IPS-NIHi7 (cell line): ENCODE measurements at regions not wholly inside any gene's neighbourhood (a gene's known extent, or its start where the extent isn't known, plus 50 kb on each side); places are given as distances from the start of the nearest gene placed in this dataset.

ENCODE experiments used
- DNase-seq: peaks from one replicate; pipeline ENCODE4 v3.0.0; 2012; ENCODE audit warnings: mixed read lengths; ENCODE audit errors: extremely low spot score

DNA sequence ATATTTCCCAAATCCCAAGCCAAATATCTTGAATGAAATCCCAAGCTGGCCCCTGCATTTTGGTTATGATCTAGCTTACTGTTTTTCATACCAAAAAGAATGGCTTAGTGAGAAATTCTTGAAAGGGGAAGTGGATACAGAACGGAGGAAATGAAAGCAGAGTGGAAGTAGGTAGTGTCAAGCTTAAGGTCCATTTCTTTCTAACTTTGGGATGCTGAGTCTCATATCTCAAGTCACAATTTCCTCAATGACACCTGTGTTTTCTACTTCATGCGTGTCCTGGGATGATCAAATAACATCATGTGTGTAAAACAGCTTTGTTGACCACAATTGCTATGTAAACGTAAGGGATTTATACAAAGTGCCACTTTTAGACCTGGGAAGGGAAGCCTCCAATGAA, 238.8 kb upstream of the SLC35B3 start:
- no peak for DNase-seq

- no peak for DNase-seq
These were observed 237.5 kb upstream of the SLC35B3 start for GRCh38 chr6:8672882-8673281.

DNA sequence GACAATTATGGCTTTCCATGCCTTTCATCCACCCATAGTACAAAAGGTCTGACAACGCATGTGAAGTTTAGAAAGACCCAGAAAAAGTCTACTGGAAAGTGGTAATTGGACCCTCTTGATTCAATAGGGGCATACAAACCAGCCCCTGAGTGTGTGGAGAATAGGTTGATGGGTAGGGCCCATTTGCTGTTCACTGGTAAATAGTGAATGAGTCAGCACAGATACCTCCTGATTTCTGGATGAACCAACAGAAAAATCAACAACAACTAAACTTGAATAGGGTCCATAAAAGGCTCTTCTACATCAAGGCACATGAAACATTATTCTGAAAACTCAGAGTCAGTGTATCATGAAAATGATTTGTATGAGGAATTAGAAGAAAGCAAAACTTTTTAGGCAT, 235.4 kb upstream of the SLC35B3 start:
- no peak for DNase-seq

DNA sequence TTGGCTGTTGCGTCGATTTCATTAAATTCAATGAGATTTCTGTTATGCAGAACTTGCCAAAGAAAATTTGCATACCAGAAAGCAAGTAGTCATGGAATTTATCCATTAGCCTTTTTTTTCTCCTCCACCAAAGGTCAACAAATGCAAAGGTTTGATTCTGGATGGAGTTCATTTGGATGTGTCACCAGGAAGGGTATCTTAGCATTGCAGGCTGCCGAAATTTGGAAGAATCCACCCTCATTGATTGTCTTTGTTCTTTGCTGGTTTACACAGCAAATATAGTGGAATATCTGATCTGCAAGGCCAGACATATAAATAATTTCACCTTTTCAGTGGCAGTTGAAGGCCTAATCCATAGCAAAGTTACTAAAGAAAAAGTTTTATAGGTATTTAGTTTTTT, 229.4 kb upstream of the SLC35B3 start:
- DNase-seq = no peak

DNA sequence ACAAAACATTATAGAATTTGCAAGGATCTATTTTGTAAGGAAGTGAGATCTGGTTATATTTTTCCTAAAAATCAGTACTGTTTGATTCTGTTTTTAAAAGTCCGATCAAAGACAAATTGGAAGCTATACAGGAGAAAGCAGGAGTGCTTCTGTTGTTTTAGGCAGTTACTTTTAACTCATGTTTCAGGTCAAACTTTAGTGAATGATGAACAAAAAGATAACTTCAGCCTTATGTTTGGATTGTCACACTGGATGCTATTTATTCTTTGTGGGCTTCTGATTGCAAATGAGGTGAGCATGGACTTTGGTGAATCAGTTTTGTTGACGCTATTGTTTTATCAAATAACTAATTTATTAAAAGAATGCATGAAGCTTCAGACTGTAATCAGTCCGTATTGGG, 228.7 kb upstream of the SLC35B3 start:
- no peak for DNase-seq

- no peak for DNase-seq
These were observed 224.3 kb upstream of the SLC35B3 start for GRCh38 chr6:8659404-8660189.

- DNase-seq = no peak
These were observed 223.1 kb upstream of the SLC35B3 start for GRCh38 chr6:8658416-8658815.

GRCh38 chr6:8657522-8657921, 222.2 kb upstream of the SLC35B3 start:
- no peak for DNase-seq

- DNase-seq = no peak
These were observed 220.5 kb upstream of the SLC35B3 start for GRCh38 chr6:8655670-8656454.

DNA sequence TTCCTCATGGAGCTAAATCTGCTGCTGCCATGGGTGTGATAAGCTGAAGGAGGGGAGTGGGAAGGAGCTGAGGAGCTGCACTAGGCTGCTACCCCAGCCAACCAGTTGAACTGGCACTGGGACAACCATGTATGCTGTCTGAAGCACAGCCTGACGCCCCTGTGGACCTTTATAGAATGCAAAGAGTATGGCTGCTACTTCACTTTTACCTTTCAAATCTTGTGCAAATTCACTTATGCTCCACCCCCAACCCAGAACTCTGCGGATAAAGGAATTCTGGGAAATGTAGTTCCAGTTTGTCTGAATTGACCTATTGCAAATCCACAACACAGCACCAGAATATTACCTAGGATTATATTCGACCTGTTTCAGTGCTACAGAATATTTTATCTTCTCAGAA, 217.4 kb upstream of the SLC35B3 start:
- DNase-seq = peak; percentile 16

GRCh38 chr6:8651998-8652397, 216.7 kb upstream of the SLC35B3 start:
- no peak for DNase-seq

- DNase-seq = no peak
These were observed 209.9 kb upstream of the SLC35B3 start for GRCh38 chr6:8645212-8645611.

DNA sequence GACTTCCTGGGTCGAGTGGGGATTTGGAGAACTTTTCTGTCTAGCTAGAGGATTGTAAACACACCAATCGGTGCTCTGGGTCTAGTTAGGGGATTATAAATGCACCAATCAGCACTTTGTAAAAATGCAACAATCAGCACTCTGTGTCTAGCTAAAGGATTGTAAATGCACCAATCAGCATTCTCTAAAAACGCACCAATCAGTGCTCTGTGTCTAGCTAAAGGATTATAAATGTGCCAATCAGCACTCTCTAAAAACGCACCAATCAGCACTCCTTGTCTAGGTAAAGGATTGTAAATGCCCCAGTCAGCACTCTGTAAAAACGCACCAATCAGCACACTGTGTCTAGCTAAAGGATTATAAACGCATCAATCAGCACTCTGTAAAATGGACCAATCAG, 209.0 kb upstream of the SLC35B3 start:
- no peak for DNase-seq

GRCh38 chr6:8642854-8643253, 207.5 kb upstream of the SLC35B3 start:
- DNase-seq = no peak

DNA sequence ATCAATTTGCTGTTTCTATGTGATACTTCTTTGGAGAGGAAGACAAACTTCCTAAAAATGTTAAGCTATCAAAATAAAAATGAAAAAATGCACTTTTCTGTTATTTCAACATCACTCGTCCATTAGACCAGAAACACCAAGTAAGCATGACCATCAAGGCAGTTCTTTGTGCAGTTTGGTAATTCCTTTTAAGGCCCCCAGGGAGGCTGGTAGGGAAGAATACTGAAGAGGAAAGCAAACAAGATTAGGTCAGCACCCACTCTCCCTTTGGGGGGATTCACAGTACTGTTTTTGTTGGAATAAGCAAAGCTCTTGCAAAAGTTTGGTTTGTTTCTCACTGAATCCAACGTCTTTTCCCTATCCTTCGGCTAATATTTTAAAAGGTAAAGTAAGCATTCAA, 206.8 kb upstream of the SLC35B3 start:
- DNase-seq = no peak

- DNase-seq = no peak
These were observed 204.7 kb upstream of the SLC35B3 start for GRCh38 chr6:8639928-8640649.

DNA sequence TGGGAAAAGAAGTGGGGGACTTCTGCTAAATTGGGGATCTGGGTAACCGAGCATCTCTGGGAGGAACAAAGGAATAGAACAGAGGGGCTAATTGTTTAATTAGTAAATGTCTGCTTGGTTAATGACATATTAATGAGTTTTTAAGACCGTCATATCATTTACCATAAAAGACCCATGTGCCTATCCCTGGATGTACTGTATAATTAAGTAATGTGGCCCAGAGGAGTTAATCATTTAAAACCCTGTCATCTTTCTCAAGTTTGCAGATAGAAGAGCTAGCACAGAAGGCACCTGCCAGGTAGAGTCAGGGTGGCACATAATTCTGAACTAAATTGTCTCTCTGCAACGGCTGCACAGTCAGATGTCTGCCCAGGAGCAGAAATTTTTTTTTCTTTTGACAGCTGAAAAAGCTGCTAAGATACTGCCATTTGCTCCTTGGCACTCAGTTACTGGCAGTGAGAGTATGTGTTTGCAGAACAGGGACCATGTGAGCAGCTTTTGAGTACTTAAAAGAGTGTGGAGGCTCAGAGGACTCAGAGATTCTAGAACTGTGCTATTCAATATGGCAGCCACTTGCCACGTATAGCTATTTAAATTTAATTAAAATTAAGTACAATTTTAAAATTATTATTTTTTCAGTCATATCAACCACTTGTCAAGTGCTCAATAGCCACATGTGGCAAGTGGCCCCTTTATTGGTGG, 202.7 kb upstream of the SLC35B3 start:
- no peak for DNase-seq

- no peak for DNase-seq
These were observed 198.4 kb upstream of the SLC35B3 start for GRCh38 chr6:8633762-8634161.

DNA sequence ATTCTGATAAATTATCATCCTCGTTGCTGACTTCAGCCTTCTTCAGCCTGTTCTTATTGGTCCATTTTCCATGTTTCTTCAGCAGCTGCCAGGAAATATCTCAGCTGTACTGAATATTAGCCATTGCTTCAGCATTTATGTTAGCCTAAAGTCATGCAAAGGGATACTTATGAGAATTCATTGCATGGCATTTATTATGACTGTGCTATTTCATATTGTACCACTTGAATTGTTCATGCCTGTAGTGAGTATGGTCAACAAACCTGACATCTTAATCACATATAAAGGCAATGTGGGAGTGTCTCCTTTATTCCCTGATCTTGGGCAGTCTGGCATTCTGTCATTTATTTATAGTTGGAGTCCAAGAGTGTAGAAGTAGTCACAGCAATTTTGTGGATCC, 193.4 kb upstream of the SLC35B3 start:
- no peak for DNase-seq

- DNase-seq = no peak
These were observed 192.7 kb upstream of the SLC35B3 start for GRCh38 chr6:8628063-8628462.

DNA sequence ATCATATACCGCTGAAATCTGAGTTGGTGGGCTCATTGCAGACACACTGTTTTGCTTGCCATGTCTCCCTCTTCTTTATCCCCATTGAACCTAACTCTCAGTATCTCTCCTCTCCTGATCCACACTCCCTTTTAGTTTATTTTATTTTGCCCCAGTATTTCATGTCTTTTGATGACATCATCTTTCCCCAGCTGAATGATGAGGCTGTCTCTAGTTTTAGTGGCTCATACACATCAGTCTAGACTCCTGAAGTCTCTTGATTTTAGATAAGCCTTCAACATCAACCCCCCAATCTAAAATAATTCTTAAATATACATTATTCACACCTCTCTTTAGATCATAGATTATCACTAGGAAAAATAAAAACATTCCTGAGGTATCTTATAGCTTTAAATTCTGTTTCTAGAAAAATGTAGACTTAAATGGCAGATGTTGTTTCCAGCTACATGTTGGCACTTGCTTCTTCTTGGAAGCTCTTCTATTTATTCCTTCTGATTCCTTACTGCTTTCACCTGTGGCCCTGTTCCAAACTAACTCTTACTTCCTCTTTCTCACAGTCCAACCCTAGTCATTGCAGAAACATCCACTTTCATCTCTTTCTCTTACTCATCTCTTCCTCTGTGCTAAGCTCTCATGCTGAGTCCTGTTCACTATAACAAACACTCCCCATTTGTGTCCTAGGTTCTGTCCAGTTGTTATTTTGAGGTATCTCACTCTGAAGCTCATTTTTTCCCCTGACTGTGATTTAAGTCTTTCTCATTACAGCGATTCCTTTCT, 191.9 kb upstream of the SLC35B3 start:
- DNase-seq = no peak
